ENCODE measurements at regions not wholly inside any gene's neighbourhood (a gene's known extent, or its start where the extent isn't known, plus 50 kb on each side); places are given as distances from the start of the nearest gene placed in this dataset.
"Not testable (repeated sequence)": the region's sequence is repeated elsewhere in the genome, so short reads cannot be mapped to it uniquely, and the experiment has no call there.

DNA sequence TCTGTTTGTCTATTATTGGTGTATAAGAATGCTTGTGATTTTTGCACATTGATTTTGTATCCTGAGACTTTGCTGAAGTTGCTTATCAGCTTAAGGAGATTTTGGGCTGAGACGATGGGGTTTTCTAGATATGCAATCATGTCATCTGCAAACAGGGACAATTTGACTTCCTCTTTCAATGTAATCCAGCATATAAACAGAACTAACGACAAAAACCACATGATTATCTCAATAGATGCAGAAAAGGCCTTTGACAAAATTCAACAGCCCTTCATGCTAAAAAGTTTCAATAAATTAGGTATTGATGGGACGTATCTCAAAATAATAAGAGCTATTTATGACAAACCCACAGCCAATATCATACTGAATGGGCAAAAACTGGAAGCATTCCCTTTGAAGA, 399.0 kb upstream of the MAN1A1 start:
- H3K27ac ChIP-seq (replicated peaks); H3K4me3 ChIP-seq (replicated peaks; ENCODE audit: insufficient read depth, low read length); DNase-seq (ENCODE audit: low read depth in 1 of 2, low spot score in 1 of 2); H3K27me3 ChIP-seq (ENCODE audit: insufficient read depth, poor library complexity, severe bottlenecking): not testable (repeated sequence)
- peak; percentile 33; the same call in 1 of the 2 replicates for TF ChIP-seq SPI1 (IDR thresholded peaks at IDR 0.05; ENCODE audit: borderline replicate concordance, low read depth)

DNA sequence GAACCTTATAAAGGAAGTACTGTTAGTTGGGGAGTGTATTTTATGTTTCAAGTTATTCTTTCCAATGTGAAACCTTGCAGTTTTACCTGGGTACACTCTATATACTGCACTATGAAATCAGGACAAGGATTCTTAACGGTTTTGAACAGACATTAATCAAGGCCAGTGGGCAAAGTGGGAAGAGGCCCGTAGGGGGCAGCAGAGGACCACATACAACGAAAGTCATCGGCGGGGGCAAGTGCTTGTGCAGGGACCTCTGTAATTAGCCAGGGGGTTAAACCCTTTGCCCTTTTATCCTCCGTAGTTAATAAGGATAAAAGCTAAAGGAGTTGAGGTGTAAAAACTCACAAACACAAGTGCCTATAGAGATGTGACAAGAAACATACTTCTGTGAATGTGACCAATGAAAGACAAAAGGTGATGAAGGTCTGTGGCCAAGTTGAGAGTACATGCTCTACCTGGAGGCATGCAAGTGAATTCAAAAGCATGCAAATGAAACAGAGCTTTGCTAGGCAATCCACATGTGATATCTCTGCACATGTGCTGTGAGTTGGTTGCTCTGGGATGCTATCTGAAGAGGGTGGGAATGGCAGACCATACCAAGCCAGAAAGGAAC, 392.7 kb upstream of the MAN1A1 start:
- H3K27ac ChIP-seq (replicated peaks) = no peak overlapping the region
- TF ChIP-seq, protein P1, sequence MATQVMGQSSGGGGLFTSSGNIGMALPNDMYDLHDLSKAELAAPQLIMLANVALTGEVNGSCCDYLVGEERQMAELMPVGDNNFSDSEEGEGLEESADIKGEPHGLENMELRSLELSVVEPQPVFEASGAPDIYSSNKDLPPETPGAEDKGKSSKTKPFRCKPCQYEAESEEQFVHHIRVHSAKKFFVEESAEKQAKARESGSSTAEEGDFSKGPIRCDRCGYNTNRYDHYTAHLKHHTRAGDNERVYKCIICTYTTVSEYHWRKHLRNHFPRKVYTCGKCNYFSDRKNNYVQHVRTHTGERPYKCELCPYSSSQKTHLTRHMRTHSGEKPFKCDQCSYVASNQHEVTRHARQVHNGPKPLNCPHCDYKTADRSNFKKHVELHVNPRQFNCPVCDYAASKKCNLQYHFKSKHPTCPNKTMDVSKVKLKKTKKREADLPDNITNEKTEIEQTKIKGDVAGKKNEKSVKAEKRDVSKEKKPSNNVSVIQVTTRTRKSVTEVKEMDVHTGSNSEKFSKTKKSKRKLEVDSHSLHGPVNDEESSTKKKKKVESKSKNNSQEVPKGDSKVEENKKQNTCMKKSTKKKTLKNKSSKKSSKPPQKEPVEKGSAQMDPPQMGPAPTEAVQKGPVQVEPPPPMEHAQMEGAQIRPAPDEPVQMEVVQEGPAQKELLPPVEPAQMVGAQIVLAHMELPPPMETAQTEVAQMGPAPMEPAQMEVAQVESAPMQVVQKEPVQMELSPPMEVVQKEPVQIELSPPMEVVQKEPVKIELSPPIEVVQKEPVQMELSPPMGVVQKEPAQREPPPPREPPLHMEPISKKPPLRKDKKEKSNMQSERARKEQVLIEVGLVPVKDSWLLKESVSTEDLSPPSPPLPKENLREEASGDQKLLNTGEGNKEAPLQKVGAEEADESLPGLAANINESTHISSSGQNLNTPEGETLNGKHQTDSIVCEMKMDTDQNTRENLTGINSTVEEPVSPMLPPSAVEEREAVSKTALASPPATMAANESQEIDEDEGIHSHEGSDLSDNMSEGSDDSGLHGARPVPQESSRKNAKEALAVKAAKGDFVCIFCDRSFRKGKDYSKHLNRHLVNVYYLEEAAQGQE (IDR thresholded peaks at IDR 0.05; ENCODE audit: insufficient replicate concordance, low read depth) = no peak
- no peak for TF ChIP-seq SPI1 (IDR thresholded peaks at IDR 0.05; ENCODE audit: borderline replicate concordance, low read depth)
- TF ChIP-seq GABPA (IDR thresholded peaks at IDR 0.05; ENCODE audit: low read depth) = no peak
- TF ChIP-seq, protein P2, sequence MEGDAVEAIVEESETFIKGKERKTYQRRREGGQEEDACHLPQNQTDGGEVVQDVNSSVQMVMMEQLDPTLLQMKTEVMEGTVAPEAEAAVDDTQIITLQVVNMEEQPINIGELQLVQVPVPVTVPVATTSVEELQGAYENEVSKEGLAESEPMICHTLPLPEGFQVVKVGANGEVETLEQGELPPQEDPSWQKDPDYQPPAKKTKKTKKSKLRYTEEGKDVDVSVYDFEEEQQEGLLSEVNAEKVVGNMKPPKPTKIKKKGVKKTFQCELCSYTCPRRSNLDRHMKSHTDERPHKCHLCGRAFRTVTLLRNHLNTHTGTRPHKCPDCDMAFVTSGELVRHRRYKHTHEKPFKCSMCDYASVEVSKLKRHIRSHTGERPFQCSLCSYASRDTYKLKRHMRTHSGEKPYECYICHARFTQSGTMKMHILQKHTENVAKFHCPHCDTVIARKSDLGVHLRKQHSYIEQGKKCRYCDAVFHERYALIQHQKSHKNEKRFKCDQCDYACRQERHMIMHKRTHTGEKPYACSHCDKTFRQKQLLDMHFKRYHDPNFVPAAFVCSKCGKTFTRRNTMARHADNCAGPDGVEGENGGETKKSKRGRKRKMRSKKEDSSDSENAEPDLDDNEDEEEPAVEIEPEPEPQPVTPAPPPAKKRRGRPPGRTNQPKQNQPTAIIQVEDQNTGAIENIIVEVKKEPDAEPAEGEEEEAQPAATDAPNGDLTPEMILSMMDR (IDR thresholded peaks at IDR 0.05; ENCODE audit: insufficient read depth, low read length) = peak; percentile 70
- TF ChIP-seq POLR2AphosphoS5 (IDR thresholded peaks at IDR 0.05; ENCODE audit: low read depth) = no peak
- H3K4me3 ChIP-seq (replicated peaks; ENCODE audit: insufficient read depth, low read length) = no peak overlapping the region
- DNase-seq (ENCODE audit: low read depth in 1 of 2, low spot score in 1 of 2) = peak; percentile 3 to 20
- H3K27me3 ChIP-seq (ENCODE audit: insufficient read depth, poor library complexity, severe bottlenecking) = no peaks in the 10 kb centered on the region

DNA sequence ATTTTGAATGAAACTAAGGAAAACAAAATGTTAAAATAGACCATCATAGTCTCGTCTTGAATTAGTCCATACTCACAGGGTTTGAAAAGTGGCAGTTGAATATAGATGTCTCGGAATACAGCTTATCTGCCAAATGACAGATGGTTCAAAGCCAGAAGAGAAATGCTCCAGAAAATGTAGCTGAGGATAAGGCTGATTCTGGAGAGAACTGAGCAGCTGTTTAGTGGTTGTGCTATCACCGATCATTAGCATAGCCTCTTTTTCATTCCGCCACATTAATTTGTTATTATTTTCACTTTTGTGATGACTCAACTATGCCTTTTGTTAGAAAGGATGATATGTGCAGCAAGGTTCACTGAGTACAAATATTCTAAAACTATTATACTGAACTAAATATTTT, 390.2 kb upstream of the MAN1A1 start:
- Histone ChIP-seq H3K27me3 (ENCODE audit: insufficient read depth, poor library complexity, severe bottlenecking) (no peaks in the 10 kb centered on the region), H3K27ac (replicated peaks) (no peak overlapping the region), H3K4me3 (replicated peaks; ENCODE audit: insufficient read depth, low read length) (no peak overlapping the region)
- no peak for DNase-seq (ENCODE audit: low read depth in 1 of 2, low spot score in 1 of 2)
- no peak for TF ChIP-seq SPI1 (IDR thresholded peaks at IDR 0.05; ENCODE audit: borderline replicate concordance, low read depth)

DNA sequence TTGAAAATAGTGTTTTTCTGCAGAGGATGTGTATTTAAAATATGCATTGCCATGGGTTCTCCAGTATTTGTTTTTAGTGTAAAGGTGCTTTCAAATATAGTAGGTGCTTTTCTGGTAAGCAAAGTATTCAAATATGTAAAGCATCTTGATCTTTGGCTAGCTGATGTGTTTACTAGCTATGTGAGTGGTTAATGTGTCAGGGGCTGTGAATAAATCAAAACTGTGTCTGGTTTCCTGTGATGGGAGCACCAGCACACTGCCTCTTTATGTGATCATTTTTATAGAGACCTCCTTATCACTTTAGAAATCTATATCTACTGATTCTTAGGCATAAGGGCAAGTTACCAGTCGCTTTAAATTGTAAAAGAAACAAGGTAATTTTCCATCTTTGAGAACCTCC, 388.9 kb upstream of the MAN1A1 start:
- Histone ChIP-seq H3K4me3 (replicated peaks; ENCODE audit: insufficient read depth, low read length) (no peak overlapping the region), H3K27me3 (ENCODE audit: insufficient read depth, poor library complexity, severe bottlenecking) (no peaks in the 10 kb centered on the region), H3K27ac (replicated peaks) (no peak overlapping the region)
- no peak for DNase-seq (ENCODE audit: low read depth in 1 of 2, low spot score in 1 of 2)
- TF ChIP-seq, protein P2 (IDR thresholded peaks at IDR 0.05; ENCODE audit: insufficient read depth, low read length) = no peak
- TF ChIP-seq SPI1 (IDR thresholded peaks at IDR 0.05; ENCODE audit: borderline replicate concordance, low read depth) (no peak), POLR2AphosphoS5 (IDR thresholded peaks at IDR 0.05; ENCODE audit: low read depth) (no peak), GABPA (IDR thresholded peaks at IDR 0.05; ENCODE audit: low read depth) (no peak)
- TF ChIP-seq, protein P1 (IDR thresholded peaks at IDR 0.05; ENCODE audit: insufficient replicate concordance, low read depth) = no peak

All from HL-60 (cell line).